Endothelial cell of umbilical vein (primary cell): ENCODE measurements at regions not wholly inside any gene's neighbourhood (a gene's known extent, or its start where the extent isn't known, plus 50 kb on each side); places are given as distances from the start of the nearest gene placed in this dataset.

Source experiments
- CTCF ChIP-seq, 2 donors: IDR thresholded peaks; 1 replicate in 1 of 2; 2 replicates in 1 of 2; pipeline ENCODE4 v1.5.1; 2011; ENCODE audit warnings: low read length in 2 of 2, mild to moderate bottlenecking in 2 of 2, moderate library complexity in 2 of 2, control low read depth in 1 of 2, inconsistent platforms in 1 of 2, low read depth in 1 of 2; ENCODE audit not compliant: insufficient read depth in 1 of 2; ENCODE audit errors: extremely low read depth in 1 of 2
- MAX ChIP-seq: IDR thresholded peaks from 2 replicates; pipeline ENCODE4 v1.6.1; 2011; ENCODE audit not compliant: insufficient read depth, insufficient read length
- MYC ChIP-seq: IDR thresholded peaks from one replicate; pipeline ENCODE4 v1.6.1; 2011; ENCODE audit warnings: mild to moderate bottlenecking, low read depth, low read length

- TF ChIP-seq MYC: no peak
- no peak for TF ChIP-seq MAX
- TF ChIP-seq CTCF (IDR thresholded peaks at IDR 0.05; ENCODE audit: extremely low read depth in 1 of 2, insufficient read depth in 1 of 2, low read depth in 1 of 2, low read length in 2 of 2): no peak
Observed at GRCh38 chr1:56147034-56147433, 432.3 kb downstream of the PLPP3 start.
